H4 (cell line): ENCODE measurements at regions not wholly inside any gene's neighbourhood (a gene's known extent, or its start where the extent isn't known, plus 50 kb on each side); places are given as distances from the start of the nearest gene placed in this dataset.

Experiments
- DNase-seq: peaks from one replicate; pipeline ENCODE4 v3.0.0-alpha.2; 2015; ENCODE audit warnings: low spot score

DNA sequence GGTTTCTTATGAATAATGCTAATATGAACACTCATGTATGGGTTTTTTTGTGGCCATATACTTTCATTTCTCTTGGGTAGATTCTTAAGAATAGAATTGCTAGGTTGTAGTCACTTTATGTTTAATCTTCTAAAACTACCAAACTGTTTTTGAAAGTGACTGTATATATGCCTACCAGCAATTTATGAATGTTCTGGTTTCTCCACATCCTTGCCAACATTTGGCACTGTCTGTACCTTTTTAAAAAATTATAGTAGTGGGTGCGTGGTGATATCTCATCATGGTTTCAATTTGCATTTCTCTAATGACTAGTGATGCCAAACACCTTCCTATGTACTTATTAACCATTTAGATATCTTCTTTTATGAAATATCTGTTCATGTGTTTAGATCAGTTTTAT, 110.6 kb upstream of the RIOK3 start:
- no peak for DNase-seq

GRCh38 chr18:23350188-23350587, 102.9 kb upstream of the RIOK3 start:
- DNase-seq, result no peak

- DNase-seq, result no peak
Observed at GRCh38 chr18:23351521-23351920, 101.6 kb upstream of the RIOK3 start.

DNA sequence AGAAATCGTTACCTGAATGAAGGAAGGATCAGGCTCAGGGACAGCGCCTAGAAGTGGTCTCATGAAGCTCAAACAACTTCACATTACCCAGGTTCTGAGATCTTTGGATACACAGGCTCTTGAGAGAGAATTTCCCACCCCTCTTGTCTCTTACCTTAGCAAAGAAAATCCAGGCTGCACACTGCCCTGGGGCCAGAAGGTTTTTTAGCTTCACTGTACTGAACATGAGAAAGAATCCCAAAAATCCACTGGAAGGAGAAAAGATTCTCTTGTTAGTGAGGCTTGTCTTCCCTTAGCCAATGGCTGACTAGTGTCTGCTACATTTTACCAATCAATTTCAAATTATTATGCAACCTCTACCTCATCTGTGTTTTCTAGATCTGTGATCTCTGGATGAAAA, 101.0 kb upstream of the RIOK3 start:
- no peak for DNase-seq

- DNase-seq, result no peak
Observed at GRCh38 chr18:23353459-23353858, 99.6 kb upstream of the RIOK3 start.

- DNase-seq, result no peak
Observed at GRCh38 chr18:23354625-23355024, 98.5 kb upstream of the RIOK3 start.

- DNase-seq, result no peak
Observed at GRCh38 chr18:23355206-23355605, 97.9 kb upstream of the RIOK3 start.

GRCh38 chr18:23356424-23356823, 96.7 kb upstream of the RIOK3 start:
- no peak for DNase-seq

GRCh38 chr18:23356915-23357601, 96.0 kb upstream of the RIOK3 start:
- DNase-seq, result no peak

GRCh38 chr18:23357996-23358594, 95.0 kb upstream of the RIOK3 start:
- no peak for DNase-seq

GRCh38 chr18:23359421-23359820, 93.7 kb upstream of the RIOK3 start:
- no peak for DNase-seq

DNA sequence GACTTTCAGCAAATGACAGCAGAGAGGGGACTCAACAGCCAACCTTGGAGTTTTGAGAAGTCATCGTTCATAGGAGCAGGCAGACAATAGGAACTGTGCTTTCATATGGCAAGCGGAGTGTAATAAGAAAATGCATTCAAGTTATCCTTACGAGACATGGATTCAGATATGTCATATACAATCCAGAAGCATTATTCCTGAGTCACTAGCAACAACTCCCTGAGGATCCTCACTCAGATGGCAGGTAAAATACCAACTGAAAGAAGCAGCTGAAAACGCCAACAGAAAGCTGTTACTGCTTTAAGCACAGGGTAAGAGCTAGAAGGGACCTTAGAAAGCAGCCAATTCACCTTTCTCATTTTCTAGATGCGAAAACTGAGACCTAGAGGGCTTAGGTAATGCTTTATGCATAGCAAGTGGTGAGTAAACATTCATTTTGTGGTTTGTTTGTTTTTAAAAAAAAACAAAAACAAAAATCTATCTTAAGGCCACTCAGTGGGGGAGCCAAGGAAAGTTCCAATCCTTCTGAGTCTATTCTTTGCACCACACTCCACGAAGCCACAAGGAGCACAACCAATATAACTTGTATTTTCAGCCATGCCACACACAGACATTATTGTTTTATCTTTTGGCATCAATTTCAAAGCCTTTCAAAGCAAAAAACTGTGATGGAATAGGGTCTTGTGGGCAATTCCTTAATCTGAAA, 89.1 kb upstream of the RIOK3 start:
- DNase-seq, result no peak

- DNase-seq, result no peak
Observed at GRCh38 chr18:23365602-23366001, 87.5 kb upstream of the RIOK3 start.

DNA sequence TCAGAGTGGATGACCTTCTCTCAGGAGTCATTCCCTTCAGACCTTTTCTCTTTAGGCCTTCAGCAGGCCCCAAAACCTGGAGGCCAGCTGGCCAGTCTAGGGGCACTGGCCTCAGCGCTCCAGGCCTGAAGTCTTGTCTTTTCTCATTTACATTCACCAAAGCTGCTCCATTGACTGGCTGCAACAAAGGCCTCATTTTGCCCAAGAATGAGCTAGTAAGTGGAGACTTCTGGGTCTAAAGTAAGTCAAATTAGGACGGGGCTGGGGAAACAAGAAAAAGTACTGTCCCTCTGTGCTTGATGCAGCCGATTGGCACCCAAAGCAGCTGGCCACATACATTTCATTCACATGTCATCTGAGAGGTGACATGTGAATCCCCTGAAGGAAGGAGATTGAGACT, 83.8 kb upstream of the RIOK3 start:
- no peak for DNase-seq

GRCh38 chr18:23373570-23373969, 79.5 kb upstream of the RIOK3 start:
- no peak for DNase-seq

- peak; percentile 71 for DNase-seq
Observed at GRCh38 chr18:23377669-23378301, 75.3 kb upstream of the RIOK3 start.

DNA sequence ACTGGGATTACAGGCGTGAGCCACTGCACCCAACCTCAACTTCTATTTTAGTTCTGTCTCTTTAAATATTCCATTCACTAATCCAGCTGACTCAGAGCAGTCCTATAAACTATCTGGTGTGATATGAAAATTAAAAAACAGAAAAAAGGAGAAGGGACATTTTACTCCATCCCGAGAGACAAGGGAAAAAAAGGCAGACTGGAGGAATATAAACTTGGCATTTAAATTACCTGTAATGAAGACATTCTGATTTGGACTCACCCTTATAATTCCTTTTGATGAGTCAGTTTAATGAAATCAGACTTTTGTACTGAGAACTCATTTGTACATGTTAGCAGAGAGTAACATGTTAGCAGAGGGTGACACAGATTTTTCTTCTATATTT, 74.8 kb upstream of the RIOK3 start:
- DNase-seq, result no peak

GRCh38 chr18:23380001-23380550, 73.0 kb upstream of the RIOK3 start:
- peak; percentile 22 for DNase-seq

DNA sequence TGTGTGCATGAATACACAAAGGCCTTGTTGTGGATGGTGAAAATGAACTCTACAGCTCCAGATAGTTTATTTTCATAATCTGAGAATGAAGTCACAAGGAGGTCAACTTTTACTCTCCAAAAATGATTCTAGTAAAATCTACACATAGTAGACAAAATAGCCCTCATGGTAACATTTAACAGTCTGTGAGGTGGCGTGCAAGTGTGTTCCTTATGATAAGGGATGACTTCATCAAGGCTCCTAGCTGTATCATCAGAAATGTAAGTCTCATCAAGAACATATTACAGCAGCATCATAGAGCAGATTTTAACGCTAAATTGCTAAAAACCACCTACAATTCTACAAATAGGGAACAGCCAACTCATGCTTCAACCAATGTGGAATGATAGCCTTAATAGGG, 72.3 kb upstream of the RIOK3 start:
- no peak for DNase-seq

DNA sequence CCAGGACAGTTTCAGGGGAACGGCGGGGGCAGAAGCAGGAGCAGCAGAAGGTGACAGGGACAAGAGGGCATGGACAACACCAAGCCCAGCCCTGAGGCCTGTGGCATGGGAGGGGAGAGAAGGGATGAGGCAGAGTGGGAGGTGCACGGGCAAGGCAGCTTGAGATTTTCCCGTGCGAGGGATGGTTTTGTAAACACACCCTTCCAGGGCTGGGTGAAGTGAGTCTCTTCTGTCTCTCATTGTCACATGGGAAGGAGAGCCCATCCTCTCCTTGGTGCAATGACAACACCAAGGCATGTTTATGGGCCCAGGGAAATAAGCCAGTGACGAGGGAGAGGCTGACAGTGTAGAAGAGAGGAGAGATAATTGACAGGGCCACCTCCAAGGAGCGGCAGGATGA, 69.6 kb upstream of the RIOK3 start:
- DNase-seq, result no peak

DNA sequence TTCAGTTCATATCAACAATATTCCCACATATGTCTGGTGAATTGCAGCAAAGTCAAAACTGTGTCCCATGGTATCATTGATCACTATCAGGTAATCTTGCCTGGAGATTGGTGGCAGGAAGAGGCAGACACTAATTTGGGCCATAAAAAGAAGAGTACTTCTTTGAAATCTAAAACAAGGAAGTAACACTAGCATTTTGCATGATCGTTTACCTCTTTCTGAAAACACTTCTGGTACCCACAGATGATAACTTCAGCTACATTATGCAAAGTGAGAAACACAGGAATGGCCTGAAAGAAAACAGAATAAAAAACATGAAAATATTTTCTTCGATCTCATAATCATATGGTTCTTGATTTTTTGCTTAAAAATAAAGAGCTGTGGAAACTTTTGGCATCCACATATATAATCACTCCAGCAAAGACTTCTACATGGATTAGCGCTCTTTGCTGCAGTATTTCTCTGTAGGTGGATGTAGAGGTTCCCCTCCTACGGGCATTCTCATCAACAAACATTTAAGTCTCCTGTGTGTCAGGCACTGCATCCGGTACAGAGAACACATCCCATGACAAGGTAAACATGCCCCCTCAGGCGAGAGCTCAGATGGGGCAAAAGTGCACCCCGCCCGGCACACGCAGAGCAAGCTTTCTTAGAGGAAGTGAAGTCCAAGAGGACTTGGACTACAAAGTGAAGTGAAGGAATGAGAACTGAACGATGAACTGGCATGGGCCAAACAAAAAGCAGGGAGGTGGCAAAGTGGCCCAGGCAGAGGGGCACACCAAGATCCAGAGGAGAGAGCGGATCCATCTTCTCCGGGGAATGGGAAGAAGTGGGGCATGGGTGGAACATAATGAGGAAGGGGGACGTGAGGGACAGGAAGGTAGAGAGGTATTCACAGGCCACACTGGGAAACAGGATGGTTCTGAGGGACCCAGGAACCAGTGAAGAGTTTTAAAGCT, 68.0 kb upstream of the RIOK3 start:
- no peak for DNase-seq
